Cardiac septum (tissue), 1 donor: ENCODE measurements at regions not wholly inside any gene's neighbourhood (a gene's known extent, or its start where the extent isn't known, plus 50 kb on each side); places are given as distances from the start of the nearest gene placed in this dataset.

Experiments used
- DNase-seq: peaks from one replicate; pipeline ENCODE4 v3.0.0-alpha.2; 2020; ENCODE audit warnings: low spot score
- intact Hi-C: fragments of 100-400 bp; cut with DNase I; formaldehyde crosslinking; loops from one replicate; pipeline ENCODE4 v1.14.0; 2022
- donor health status: DM: no; HTN: no; CAD: no.

GRCh38 chr15:91801836-91802534 is 51.5 kb upstream of the SLCO3A1 start:
- DNase-seq = no peak
- intact Hi-C loops = loop anchor here (2.0 kb wide), 1 partner anchor 19 kb away; no protein-coding TSS in a partner anchor

- intact Hi-C loops = loop anchor here (2.0 kb wide), 1 partner anchor 20 kb away; no protein-coding TSS in a partner anchor
- no peak for DNase-seq
Measured at GRCh38 chr15:91803260-91803659, 50.2 kb upstream of the SLCO3A1 start.
